ENCODE measurements at regions not wholly inside any gene's neighbourhood (a gene's known extent, or its start where the extent isn't known, plus 50 kb on each side); places are given as distances from the start of the nearest gene placed in this dataset.

- DNase-seq (ENCODE audit: low read depth) = no peak
- H3K4me3 ChIP-seq (ENCODE audit: low read depth, low read length) = no peak overlapping the region
Measured at GRCh38 chr11:97814325-97814959, 1206.3 kb upstream of the CNTN5 start.

GRCh38 chr11:97815667-97816066 lies 1205.1 kb upstream of the CNTN5 start:
- DNase-seq (ENCODE audit: low read depth) = no peak
- no peak overlapping the region for H3K4me3 ChIP-seq (ENCODE audit: low read depth, low read length)

- no peak for DNase-seq (ENCODE audit: low read depth)
- no peak overlapping the region for H3K4me3 ChIP-seq (ENCODE audit: low read depth, low read length)
Measured at GRCh38 chr11:97832451-97832850, 1188.3 kb upstream of the CNTN5 start.

GRCh38 chr11:97833412-97833811 lies 1187.3 kb upstream of the CNTN5 start:
- DNase-seq (ENCODE audit: low read depth) = no peak
- H3K4me3 ChIP-seq (ENCODE audit: low read depth, low read length) = no peak overlapping the region

- no peak for DNase-seq (ENCODE audit: low read depth)
- H3K4me3 ChIP-seq (ENCODE audit: low read depth, low read length) = no peak overlapping the region
Measured at GRCh38 chr11:97844016-97844415, 1176.7 kb upstream of the CNTN5 start.

- DNase-seq (ENCODE audit: low read depth) = no peak
- H3K4me3 ChIP-seq (ENCODE audit: low read depth, low read length) = no peak overlapping the region
Measured at GRCh38 chr11:97847730-97848129, 1173.0 kb upstream of the CNTN5 start.

GRCh38 chr11:97850701-97851100 lies 1170.0 kb upstream of the CNTN5 start:
- DNase-seq (ENCODE audit: low read depth) = no peak
- no peak overlapping the region for H3K4me3 ChIP-seq (ENCODE audit: low read depth, low read length)

GRCh38 chr11:97854357-97854756 lies 1166.4 kb upstream of the CNTN5 start:
- DNase-seq (ENCODE audit: low read depth) = no peak

GRCh38 chr11:97854877-97855276 lies 1165.9 kb upstream of the CNTN5 start:
- no peak overlapping the region for H3K4me3 ChIP-seq (ENCODE audit: low read depth, low read length)
- no peak for DNase-seq (ENCODE audit: low read depth)

More at GRCh38 chr11:97854357-97854756, 1166.4 kb upstream of the CNTN5 start:
- no peak overlapping the region for H3K4me3 ChIP-seq (ENCODE audit: low read depth, low read length)

GRCh38 chr11:97856666-97857065 lies 1164.1 kb upstream of the CNTN5 start:
- no peak for DNase-seq (ENCODE audit: low read depth)
- H3K4me3 ChIP-seq (ENCODE audit: low read depth, low read length) = no peak overlapping the region

- DNase-seq (ENCODE audit: low read depth) = no peak
- no peak overlapping the region for H3K4me3 ChIP-seq (ENCODE audit: low read depth, low read length)
Measured at GRCh38 chr11:97860237-97860636, 1160.5 kb upstream of the CNTN5 start.

- H3K4me3 ChIP-seq (ENCODE audit: low read depth, low read length) = no peak overlapping the region
- DNase-seq (ENCODE audit: low read depth) = no peak
Measured at GRCh38 chr11:97862021-97862420, 1158.7 kb upstream of the CNTN5 start.

GRCh38 chr11:97865424-97866012 lies 1155.2 kb upstream of the CNTN5 start:
- no peak for DNase-seq (ENCODE audit: low read depth)
- H3K4me3 ChIP-seq (ENCODE audit: low read depth, low read length) = no peak overlapping the region

- no peak overlapping the region for H3K4me3 ChIP-seq (ENCODE audit: low read depth, low read length)
- no peak for DNase-seq (ENCODE audit: low read depth)
Measured at GRCh38 chr11:97871816-97872215, 1148.9 kb upstream of the CNTN5 start.

GRCh38 chr11:97880209-97880608 lies 1140.5 kb upstream of the CNTN5 start:
- DNase-seq (ENCODE audit: low read depth) = no peak
- H3K4me3 ChIP-seq (ENCODE audit: low read depth, low read length) = no peak overlapping the region

GRCh38 chr11:97883086-97883485 lies 1137.7 kb upstream of the CNTN5 start:
- no peak for DNase-seq (ENCODE audit: low read depth)

GRCh38 chr11:97888641-97889040 lies 1132.1 kb upstream of the CNTN5 start:
- no peak for DNase-seq (ENCODE audit: low read depth)
- no peak overlapping the region for H3K4me3 ChIP-seq (ENCODE audit: low read depth, low read length)

More at GRCh38 chr11:97883086-97883485, 1137.7 kb upstream of the CNTN5 start:
- no peak overlapping the region for H3K4me3 ChIP-seq (ENCODE audit: low read depth, low read length)

GRCh38 chr11:97890466-97890865 lies 1130.3 kb upstream of the CNTN5 start:
- DNase-seq (ENCODE audit: low read depth) = no peak
- H3K4me3 ChIP-seq (ENCODE audit: low read depth, low read length) = no peak overlapping the region

GRCh38 chr11:97893612-97894011 lies 1127.1 kb upstream of the CNTN5 start:
- DNase-seq (ENCODE audit: low read depth) = no peak

GRCh38 chr11:97894978-97895377 lies 1125.8 kb upstream of the CNTN5 start:
- H3K4me3 ChIP-seq (ENCODE audit: low read depth, low read length) = no peak overlapping the region
- no peak for DNase-seq (ENCODE audit: low read depth)

More at GRCh38 chr11:97893612-97894011, 1127.1 kb upstream of the CNTN5 start:
- H3K4me3 ChIP-seq (ENCODE audit: low read depth, low read length) = no peak overlapping the region

- H3K4me3 ChIP-seq (ENCODE audit: low read depth, low read length) = no peak overlapping the region
- DNase-seq (ENCODE audit: low read depth) = no peak
Measured at GRCh38 chr11:97895572-97895971, 1125.2 kb upstream of the CNTN5 start.
